ENCODE measurements at regions not wholly inside any gene's neighbourhood (a gene's known extent, or its start where the extent isn't known, plus 50 kb on each side); places are given as distances from the start of the nearest gene placed in this dataset.

- Mint-ChIP-seq H3K27me3 (peaks cover 3% of the 10 kb centered on the region), H3K9me3 (no peaks in the 10 kb centered on the region), H3K27ac (no peak overlapping the region), H3K4me1 (ENCODE audit: low read depth) (peaks cover 11% of the 10 kb centered on the region), H3K36me3 (ENCODE audit: low read depth) (no peaks in the 10 kb centered on the region), H3K4me3 (no peak overlapping the region)
These were observed 60.9 kb upstream of the MYEOV start for GRCh38 chr11:69232821-69233743.

- Mint-ChIP-seq H3K4me1 (ENCODE audit: low read depth) (peaks cover 20% of the 10 kb centered on the region), H3K4me3 (no peak overlapping the region), H3K36me3 (ENCODE audit: low read depth) (no peaks in the 10 kb centered on the region), H3K27me3 (peaks cover 4% of the 10 kb centered on the region), H3K9me3 (no peaks in the 10 kb centered on the region), H3K27ac (no peak overlapping the region)
These were observed 60.0 kb upstream of the MYEOV start for GRCh38 chr11:69233744-69234570.

- Mint-ChIP-seq H3K4me3 (no peak overlapping the region), H3K27me3 (peaks cover 4% of the 10 kb centered on the region), H3K4me1 (ENCODE audit: low read depth) (peaks cover 29% of the 10 kb centered on the region), H3K27ac (no peak overlapping the region), H3K9me3 (no peaks in the 10 kb centered on the region), H3K36me3 (ENCODE audit: low read depth) (no peaks in the 10 kb centered on the region)
These were observed 58.9 kb upstream of the MYEOV start for GRCh38 chr11:69234740-69235710.

GRCh38 chr11:69238573-69239351 is 55.2 kb upstream of the MYEOV start:
- Mint-ChIP-seq H3K27ac (peak overlapping the region; percentile 88), H3K4me3 (peak overlapping the region; percentile 61), H3K27me3 (peaks cover 4% of the 10 kb centered on the region), H3K4me1 (ENCODE audit: low read depth) (peaks cover 47% of the 10 kb centered on the region), H3K9me3 (peaks cover 6% of the 10 kb centered on the region), H3K36me3 (ENCODE audit: low read depth) (no peaks in the 10 kb centered on the region)

- peak overlapping the region; percentile 88 for H3K27ac Mint-ChIP-seq
- peaks cover 6% of the 10 kb centered on the region for H3K9me3 Mint-ChIP-seq
These were observed 54.3 kb upstream of the MYEOV start for GRCh38 chr11:69239641-69240040.

GRCh38 chr11:69240332-69241074 is 53.5 kb upstream of the MYEOV start:
- no peak overlapping the region for H3K4me3 Mint-ChIP-seq
- no peaks in the 10 kb centered on the region for H3K36me3 Mint-ChIP-seq (ENCODE audit: low read depth)
- H3K27ac Mint-ChIP-seq = no peak overlapping the region
- H3K27me3 Mint-ChIP-seq = peaks cover 4% of the 10 kb centered on the region
- H3K9me3 Mint-ChIP-seq = peaks cover 6% of the 10 kb centered on the region
- H3K4me1 Mint-ChIP-seq (ENCODE audit: low read depth) = peaks cover 42% of the 10 kb centered on the region

More at GRCh38 chr11:69239641-69240040, 54.3 kb upstream of the MYEOV start:
- Mint-ChIP-seq H3K4me1 (ENCODE audit: low read depth) (peaks cover 42% of the 10 kb centered on the region), H3K27me3 (peaks cover 4% of the 10 kb centered on the region), H3K36me3 (ENCODE audit: low read depth) (no peaks in the 10 kb centered on the region), H3K4me3 (peak overlapping the region; percentile 12)

- Mint-ChIP-seq H3K27me3 (peaks cover 4% of the 10 kb centered on the region), H3K4me1 (ENCODE audit: low read depth) (peaks cover 42% of the 10 kb centered on the region), H3K4me3 (no peak overlapping the region), H3K9me3 (peaks cover 6% of the 10 kb centered on the region), H3K27ac (no peak overlapping the region), H3K36me3 (ENCODE audit: low read depth) (no peaks in the 10 kb centered on the region)
These were observed 52.7 kb upstream of the MYEOV start for GRCh38 chr11:69241075-69241740.

- Mint-ChIP-seq H3K27ac (peak overlapping the region; percentile 7), H3K4me3 (no peak overlapping the region), H3K4me1 (ENCODE audit: low read depth) (peaks cover 42% of the 10 kb centered on the region), H3K9me3 (peaks cover 6% of the 10 kb centered on the region), H3K36me3 (ENCODE audit: low read depth) (no peaks in the 10 kb centered on the region), H3K27me3 (peaks cover 4% of the 10 kb centered on the region)
These were observed 52.1 kb upstream of the MYEOV start for GRCh38 chr11:69241844-69242243.

GRCh38 chr11:69242266-69242920 is 51.6 kb upstream of the MYEOV start:
- Mint-ChIP-seq H3K27ac (peak overlapping the region; percentile 33), H3K36me3 (ENCODE audit: low read depth) (no peaks in the 10 kb centered on the region), H3K27me3 (peaks cover 4% of the 10 kb centered on the region), H3K4me3 (no peak overlapping the region), H3K9me3 (peaks cover 6% of the 10 kb centered on the region), H3K4me1 (ENCODE audit: low read depth) (peaks cover 42% of the 10 kb centered on the region)

GRCh38 chr11:69243496-69244200 is 50.3 kb upstream of the MYEOV start:
- H3K4me3 Mint-ChIP-seq = no peak overlapping the region
- peaks cover 6% of the 10 kb centered on the region for H3K9me3 Mint-ChIP-seq
- no peaks in the 10 kb centered on the region for H3K36me3 Mint-ChIP-seq (ENCODE audit: low read depth)
- H3K27me3 Mint-ChIP-seq = no peaks in the 10 kb centered on the region
- H3K4me1 Mint-ChIP-seq (ENCODE audit: low read depth) = peaks cover 30% of the 10 kb centered on the region
- no peak overlapping the region for H3K27ac Mint-ChIP-seq

Data from stimulated activated naive CD8-positive, alpha-beta T cell treated with anti-CD3 and anti-CD28 coated beads, Interleukin-15, Interleukin-2, amounts not matched to agents 100 ng/mL and 50 ng/mL, for 24 hours (primary cell).